ENCODE measurements at regions not wholly inside any gene's neighbourhood (a gene's known extent, or its start where the extent isn't known, plus 50 kb on each side); places are given as distances from the start of the nearest gene placed in this dataset.

DNA sequence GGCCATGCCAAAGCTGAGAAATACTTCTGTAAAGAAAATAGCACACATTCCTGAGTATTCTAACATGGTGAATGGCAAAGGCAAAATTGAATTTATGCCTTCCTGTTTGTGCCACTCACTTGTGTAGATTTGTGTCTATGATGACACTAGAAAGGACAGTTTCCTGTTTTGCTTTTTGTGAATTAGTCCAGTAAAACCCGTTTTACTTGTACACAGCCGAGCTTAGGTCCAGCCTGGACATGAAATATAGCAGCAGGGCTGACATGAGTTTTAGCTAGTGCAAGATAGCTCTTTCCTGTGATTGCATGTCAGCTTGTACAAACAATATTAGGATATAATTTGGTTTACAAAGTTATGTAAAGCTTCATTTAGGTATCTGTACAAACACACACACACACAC is 1891.7 kb upstream of the WWC1 start:
- WGBS, 2 experiments = 95 to 98% methylated on average over 2 of the region's 2 CpGs
- Histone ChIP-seq H3K4me3 (ENCODE audit: insufficient read depth, low read depth, low read length) (no peak overlapping the region), H3K36me3 (ENCODE audit: control insufficient read depth, insufficient read depth, low read length) (no peaks in the 10 kb centered on the region), H3K4me1 (ENCODE audit: control insufficient read depth, insufficient read depth, low read length) (no peaks in the 10 kb centered on the region), H3K27ac (ENCODE audit: insufficient read depth, low read depth, low read length, poor library complexity, severe bottlenecking) (no peak overlapping the region), H3K27me3 (ENCODE audit: control insufficient read depth, insufficient read depth, low read length, poor library complexity, severe bottlenecking) (no peaks in the 10 kb centered on the region), H3K9me3 (ENCODE audit: control insufficient read depth, low read length) (no peaks in the 10 kb centered on the region)

- Histone ChIP-seq H3K27me3 (ENCODE audit: control insufficient read depth, insufficient read depth, low read length, poor library complexity, severe bottlenecking) (no peaks in the 10 kb centered on the region), H3K36me3 (ENCODE audit: control insufficient read depth, insufficient read depth, low read length) (no peaks in the 10 kb centered on the region), H3K9me3 (ENCODE audit: control insufficient read depth, low read length) (no peaks in the 10 kb centered on the region), H3K27ac (ENCODE audit: insufficient read depth, low read depth, low read length, poor library complexity, severe bottlenecking) (no peak overlapping the region), H3K4me1 (ENCODE audit: control insufficient read depth, insufficient read depth, low read length) (no peaks in the 10 kb centered on the region), H3K4me3 (ENCODE audit: insufficient read depth, low read depth, low read length) (no peak overlapping the region)
- 57 to 81% methylated on average over 4 of the region's 4 CpGs for WGBS, 2 experiments
These were observed 1890.1 kb upstream of the WWC1 start for GRCh38 chr5:166401391-166401790.

- Histone ChIP-seq H3K36me3 (ENCODE audit: control insufficient read depth, insufficient read depth, low read length) (no peaks in the 10 kb centered on the region), H3K4me3 (ENCODE audit: insufficient read depth, low read depth, low read length) (no peak overlapping the region), H3K4me1 (ENCODE audit: control insufficient read depth, insufficient read depth, low read length) (no peaks in the 10 kb centered on the region), H3K27ac (ENCODE audit: insufficient read depth, low read depth, low read length, poor library complexity, severe bottlenecking) (no peak overlapping the region), H3K27me3 (ENCODE audit: control insufficient read depth, insufficient read depth, low read length, poor library complexity, severe bottlenecking) (no peaks in the 10 kb centered on the region), H3K9me3 (ENCODE audit: control insufficient read depth, low read length) (no peaks in the 10 kb centered on the region)
- 91 to 92% methylated on average over 11 of the region's 11 CpGs for WGBS, 2 experiments
These were observed 1879.3 kb upstream of the WWC1 start for GRCh38 chr5:166412191-166412590.

DNA sequence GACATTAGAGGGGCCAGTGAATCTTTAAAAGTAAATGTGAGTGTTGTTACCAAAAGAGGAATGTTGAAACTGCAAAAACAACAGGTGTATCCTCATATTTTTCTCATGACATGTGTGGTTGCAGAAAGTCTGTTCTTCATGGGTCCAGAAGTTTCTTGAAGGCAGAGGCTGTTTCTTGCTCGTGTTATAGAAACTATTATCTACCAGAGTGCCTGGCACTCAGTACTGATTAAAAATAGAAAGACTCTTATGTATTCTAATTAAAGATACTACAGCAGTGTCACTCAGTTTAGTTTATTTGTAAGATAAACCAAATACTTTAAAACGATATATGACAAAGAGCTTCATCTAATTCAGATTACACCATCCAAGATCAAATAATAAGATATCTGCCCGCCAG is 1864.2 kb upstream of the WWC1 start:
- Histone ChIP-seq H3K27ac (ENCODE audit: insufficient read depth, low read depth, low read length, poor library complexity, severe bottlenecking) (no peak overlapping the region), H3K9me3 (ENCODE audit: control insufficient read depth, low read length) (no peaks in the 10 kb centered on the region), H3K27me3 (ENCODE audit: control insufficient read depth, insufficient read depth, low read length, poor library complexity, severe bottlenecking) (no peaks in the 10 kb centered on the region), H3K36me3 (ENCODE audit: control insufficient read depth, insufficient read depth, low read length) (no peaks in the 10 kb centered on the region), H3K4me3 (ENCODE audit: insufficient read depth, low read depth, low read length) (no peak overlapping the region), H3K4me1 (ENCODE audit: control insufficient read depth, insufficient read depth, low read length) (peaks cover 22% of the 10 kb centered on the region)
- WGBS, 2 experiments = 93% methylated on average over 2 to 3 of the region's 3 CpGs

DNA sequence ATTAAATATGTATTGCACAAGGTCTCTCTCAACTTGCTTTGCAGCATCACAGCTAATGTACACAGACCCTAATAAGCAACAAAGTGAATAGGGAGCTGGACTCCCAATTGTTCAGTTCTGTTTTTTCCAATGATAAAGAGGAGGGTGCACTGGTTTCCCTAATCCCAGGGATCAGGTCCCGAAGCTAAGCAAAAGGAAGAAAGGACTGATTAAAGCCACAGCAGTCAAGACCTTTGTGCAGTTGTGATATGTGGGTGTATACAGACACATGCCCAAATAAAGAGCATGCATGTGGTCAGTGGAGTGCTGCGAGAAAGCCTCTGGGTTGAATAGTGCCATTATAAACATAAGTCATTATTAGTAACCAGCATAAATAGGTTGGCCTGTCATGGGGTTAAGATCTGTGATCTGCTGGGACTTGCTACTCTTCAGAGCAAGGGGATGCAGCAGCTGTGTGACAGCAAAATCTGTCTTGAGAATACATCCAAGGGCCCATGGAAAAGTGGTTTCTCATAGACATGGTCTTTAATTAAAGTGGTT is 1863.1 kb upstream of the WWC1 start:
- Histone ChIP-seq H3K36me3 (ENCODE audit: control insufficient read depth, insufficient read depth, low read length) (no peaks in the 10 kb centered on the region), H3K4me3 (ENCODE audit: insufficient read depth, low read depth, low read length) (no peak overlapping the region), H3K4me1 (ENCODE audit: control insufficient read depth, insufficient read depth, low read length) (peaks cover 23% of the 10 kb centered on the region), H3K9me3 (ENCODE audit: control insufficient read depth, low read length) (no peaks in the 10 kb centered on the region), H3K27ac (ENCODE audit: insufficient read depth, low read depth, low read length, poor library complexity, severe bottlenecking) (no peak overlapping the region), H3K27me3 (ENCODE audit: control insufficient read depth, insufficient read depth, low read length, poor library complexity, severe bottlenecking) (no peaks in the 10 kb centered on the region)
- 55 to 87% methylated on average over 1 to 2 of the region's 2 CpGs for WGBS, 2 experiments

DNA sequence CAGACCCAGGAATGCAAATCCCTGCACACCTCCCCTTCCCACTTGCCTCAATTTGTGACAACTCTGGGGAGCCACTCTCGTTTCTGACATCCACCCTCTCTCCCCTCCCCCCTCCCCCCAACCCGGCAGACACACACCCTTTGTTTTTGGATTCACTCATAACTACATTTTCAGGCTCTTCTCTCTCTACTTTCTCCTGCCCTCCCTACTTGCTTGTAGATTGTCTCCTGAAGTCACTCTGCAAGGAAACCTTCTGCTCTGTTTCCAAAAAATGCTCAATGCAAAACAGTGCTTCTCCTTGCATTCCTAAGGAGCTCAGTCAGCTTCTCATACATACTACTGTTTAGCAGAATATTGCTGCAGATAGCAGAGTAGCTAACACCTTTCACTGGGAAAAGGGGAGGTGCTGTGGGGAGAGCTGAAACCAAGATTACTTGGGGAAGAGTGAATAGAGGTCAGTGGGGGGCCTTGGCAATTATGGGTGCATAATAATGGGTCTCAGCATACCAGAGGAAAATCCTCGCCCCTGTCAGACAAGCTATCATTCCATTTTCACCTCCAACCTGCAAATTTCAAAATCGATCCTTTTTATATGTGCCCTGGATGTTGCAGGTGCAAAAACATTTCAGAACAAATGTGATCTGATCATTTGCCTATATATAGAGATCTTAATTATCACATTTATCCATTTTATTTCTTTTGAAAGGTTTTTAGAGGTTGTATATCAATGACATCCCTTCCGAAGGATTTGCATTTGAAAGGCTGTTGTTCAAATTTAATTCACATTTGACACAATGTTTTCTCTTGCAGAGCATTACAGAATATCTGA is 1860.7 kb upstream of the WWC1 start:
- H3K9me3 ChIP-seq (ENCODE audit: control insufficient read depth, low read length) = no peaks in the 10 kb centered on the region
- peaks cover 23% of the 10 kb centered on the region for H3K4me1 ChIP-seq (ENCODE audit: control insufficient read depth, insufficient read depth, low read length)
- peak overlapping the region; percentile 56 for H3K27ac ChIP-seq (ENCODE audit: insufficient read depth, low read depth, low read length, poor library complexity, severe bottlenecking)
- H3K4me3 ChIP-seq (ENCODE audit: insufficient read depth, low read depth, low read length) = no peak overlapping the region
- 0% methylated on average over 3 to 5 of the region's 5 CpGs for WGBS, 2 experiments
- no peaks in the 10 kb centered on the region for H3K27me3 ChIP-seq (ENCODE audit: control insufficient read depth, insufficient read depth, low read length, poor library complexity, severe bottlenecking)
- no peaks in the 10 kb centered on the region for H3K36me3 ChIP-seq (ENCODE audit: control insufficient read depth, insufficient read depth, low read length)

DNA sequence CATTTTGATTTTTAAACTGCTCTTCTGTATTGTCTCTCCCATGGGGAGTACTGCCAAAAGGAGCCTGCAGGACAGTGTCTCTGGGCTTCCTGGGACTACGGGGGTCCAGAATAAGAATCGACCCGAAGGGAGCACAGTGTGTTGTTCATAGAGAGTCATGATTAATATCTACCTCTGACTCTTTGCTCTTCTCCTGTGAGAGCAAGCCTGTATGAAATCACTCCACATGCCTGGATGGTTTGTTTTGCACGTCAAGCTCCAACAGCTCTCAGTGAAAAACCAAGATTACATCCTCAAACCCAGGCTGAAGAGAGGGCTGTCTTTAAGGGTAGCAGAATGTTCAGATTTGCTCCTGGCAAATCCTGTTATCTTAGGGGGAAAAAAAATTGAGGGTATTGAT is 1860.0 kb upstream of the WWC1 start:
- no peaks in the 10 kb centered on the region for H3K9me3 ChIP-seq (ENCODE audit: control insufficient read depth, low read length)
- WGBS, 2 experiments = 1 to 10% methylated on average over 4 of the region's 4 CpGs
- H3K27me3 ChIP-seq (ENCODE audit: control insufficient read depth, insufficient read depth, low read length, poor library complexity, severe bottlenecking) = no peaks in the 10 kb centered on the region
- peaks cover 23% of the 10 kb centered on the region for H3K4me1 ChIP-seq (ENCODE audit: control insufficient read depth, insufficient read depth, low read length)
- H3K4me3 ChIP-seq (ENCODE audit: insufficient read depth, low read depth, low read length) = no peak overlapping the region
- H3K36me3 ChIP-seq (ENCODE audit: control insufficient read depth, insufficient read depth, low read length) = no peaks in the 10 kb centered on the region
- peak overlapping the region; percentile 52 for H3K27ac ChIP-seq (ENCODE audit: insufficient read depth, low read depth, low read length, poor library complexity, severe bottlenecking)

DNA sequence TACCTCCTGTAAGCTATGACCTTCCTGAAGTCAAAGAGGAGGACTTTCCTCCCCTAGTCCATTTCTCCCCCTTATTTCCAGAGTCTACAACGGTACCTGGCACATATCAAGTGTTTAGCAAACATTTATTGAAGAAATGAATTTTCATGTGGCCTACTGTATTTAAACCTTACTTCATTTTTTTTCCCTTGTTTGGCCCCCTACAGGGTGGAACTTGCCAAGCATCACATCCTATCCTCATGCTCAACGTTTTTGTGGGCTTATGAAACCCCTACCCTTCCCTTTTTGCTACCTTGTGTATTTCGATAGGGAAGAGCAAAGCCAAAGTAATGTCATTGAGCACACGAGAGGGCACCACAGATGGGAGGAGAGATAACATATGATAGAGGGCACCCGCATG is 1857.8 kb upstream of the WWC1 start:
- H3K27me3 ChIP-seq (ENCODE audit: control insufficient read depth, insufficient read depth, low read length, poor library complexity, severe bottlenecking) = no peaks in the 10 kb centered on the region
- 85 to 87% methylated on average over 5 of the region's 5 CpGs for WGBS, 2 experiments
- peaks cover 19% of the 10 kb centered on the region for H3K4me1 ChIP-seq (ENCODE audit: control insufficient read depth, insufficient read depth, low read length)
- H3K9me3 ChIP-seq (ENCODE audit: control insufficient read depth, low read length) = no peaks in the 10 kb centered on the region
- no peak overlapping the region for H3K4me3 ChIP-seq (ENCODE audit: insufficient read depth, low read depth, low read length)
- H3K36me3 ChIP-seq (ENCODE audit: control insufficient read depth, insufficient read depth, low read length) = no peaks in the 10 kb centered on the region
- no peak overlapping the region for H3K27ac ChIP-seq (ENCODE audit: insufficient read depth, low read depth, low read length, poor library complexity, severe bottlenecking)

DNA sequence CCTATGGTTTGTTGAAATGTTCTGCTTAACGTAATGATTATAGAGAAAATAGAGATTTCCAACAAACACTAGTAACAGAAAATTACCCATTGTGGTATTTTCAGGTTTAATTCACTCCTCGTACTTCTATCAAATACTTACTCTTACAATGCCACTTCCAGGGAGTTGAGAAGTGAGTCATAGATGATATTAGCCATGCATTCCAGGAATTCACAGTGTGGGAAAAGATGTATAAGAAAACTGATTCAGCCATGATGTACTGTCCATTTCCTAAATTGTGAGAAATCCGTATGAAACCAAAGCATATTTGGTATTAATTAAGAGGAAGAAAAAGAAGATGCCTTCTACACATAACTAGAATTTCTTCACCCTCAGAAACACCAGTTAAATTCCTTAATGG is 1854.6 kb upstream of the WWC1 start:
- no peaks in the 10 kb centered on the region for H3K9me3 ChIP-seq (ENCODE audit: control insufficient read depth, low read length)
- H3K4me1 ChIP-seq (ENCODE audit: control insufficient read depth, insufficient read depth, low read length) = peaks cover 4% of the 10 kb centered on the region
- H3K4me3 ChIP-seq (ENCODE audit: insufficient read depth, low read depth, low read length) = no peak overlapping the region
- no peaks in the 10 kb centered on the region for H3K27me3 ChIP-seq (ENCODE audit: control insufficient read depth, insufficient read depth, low read length, poor library complexity, severe bottlenecking)
- H3K36me3 ChIP-seq (ENCODE audit: control insufficient read depth, insufficient read depth, low read length) = no peaks in the 10 kb centered on the region
- H3K27ac ChIP-seq (ENCODE audit: insufficient read depth, low read depth, low read length, poor library complexity, severe bottlenecking) = no peak overlapping the region
- 100% methylated on average over 1 of the region's 3 CpGs; no CpG with 5 or more reads in 1 of the 2 experiments for WGBS, 2 experiments

DNA sequence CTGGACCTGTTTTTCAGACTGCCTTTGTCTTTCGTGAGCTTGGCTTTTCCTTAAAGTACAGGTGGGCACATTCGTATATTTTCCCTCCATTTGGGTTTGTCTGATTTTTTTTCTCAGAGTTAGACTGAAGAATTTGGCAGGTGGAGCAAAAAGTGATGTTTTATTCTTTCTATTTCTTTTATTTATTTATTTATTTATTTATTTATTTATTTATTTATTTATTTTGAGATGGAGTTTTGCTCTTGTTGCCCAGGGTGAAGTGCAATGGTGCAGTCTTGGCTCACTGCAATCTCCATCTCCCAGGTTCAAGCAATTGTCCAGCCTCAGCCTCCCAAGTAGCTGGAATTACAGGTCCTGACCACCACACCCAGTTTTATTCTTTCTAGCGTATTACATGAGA is 1805.1 kb upstream of the WWC1 start:
- Histone ChIP-seq H3K27ac (ENCODE audit: insufficient read depth, low read depth, low read length, poor library complexity, severe bottlenecking) (no peak overlapping the region), H3K4me1 (ENCODE audit: control insufficient read depth, insufficient read depth, low read length) (no peaks in the 10 kb centered on the region), H3K27me3 (ENCODE audit: control insufficient read depth, insufficient read depth, low read length, poor library complexity, severe bottlenecking) (no peaks in the 10 kb centered on the region), H3K36me3 (ENCODE audit: control insufficient read depth, insufficient read depth, low read length) (no peaks in the 10 kb centered on the region), H3K9me3 (ENCODE audit: control insufficient read depth, low read length) (no peaks in the 10 kb centered on the region), H3K4me3 (ENCODE audit: insufficient read depth, low read depth, low read length) (no peak overlapping the region)
- WGBS, 2 experiments = 97 to 99% methylated on average over 3 of the region's 3 CpGs

All from ectodermal cell (in vitro differentiated cells).